HG03103 (cell line): ENCODE measurements at regions not wholly inside any gene's neighbourhood (a gene's known extent, or its start where the extent isn't known, plus 50 kb on each side); places are given as distances from the start of the nearest gene placed in this dataset.

Source experiments
- ATAC-seq: cut with Tn5 transposase; IDR thresholded peaks from one replicate; pipeline ENCODE4 v1.9.1; 2021; ENCODE audit warnings: low read depth; ENCODE audit not compliant: unreplicated experiment

DNA sequence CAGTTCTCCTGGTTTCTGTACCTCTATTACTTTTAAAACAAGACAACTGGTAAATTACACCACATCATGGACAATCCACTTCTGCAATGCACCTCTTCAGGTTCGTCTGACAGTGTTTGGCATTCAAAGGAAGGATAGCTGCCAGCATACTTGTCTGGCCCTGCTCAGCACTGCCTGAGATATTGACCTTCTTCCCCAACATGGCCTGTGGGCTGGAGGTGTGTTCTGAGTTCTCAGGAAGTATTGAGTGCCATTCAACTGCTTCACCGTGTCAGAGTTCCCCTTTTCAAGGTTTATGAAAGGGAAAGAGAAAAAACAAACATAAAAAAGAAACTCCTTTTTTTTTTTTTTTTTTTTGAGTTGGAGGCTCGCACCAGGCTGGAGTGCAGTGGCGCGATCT, 267.9 kb upstream of the SASH1 start:
- no peak for ATAC-seq

- no peak for ATAC-seq
Observed at GRCh38 chr6:148075352-148075751, 267.3 kb upstream of the SASH1 start.

DNA sequence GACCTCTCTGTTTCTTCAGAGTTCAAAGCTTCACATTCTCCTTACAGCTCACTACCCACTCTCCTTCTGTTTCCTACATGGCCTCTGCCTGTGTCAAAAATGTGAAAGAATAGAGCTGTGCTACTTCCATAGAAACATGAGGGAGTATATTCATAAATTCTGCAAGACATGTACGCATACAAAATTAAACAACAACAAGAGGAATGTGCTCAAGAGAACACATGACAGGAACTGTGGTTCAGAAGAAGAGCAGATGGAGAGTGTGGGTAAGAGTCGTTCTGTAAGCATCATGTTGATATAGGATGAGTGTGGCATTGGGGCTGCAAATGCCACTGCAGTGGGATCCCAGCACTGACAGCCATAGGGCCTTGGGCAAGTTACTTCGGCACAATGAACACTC, 266.6 kb upstream of the SASH1 start:
- ATAC-seq: no peak

- ATAC-seq: no peak
Observed at GRCh38 chr6:148080315-148080714, 262.3 kb upstream of the SASH1 start.

- ATAC-seq: no peak
Observed at GRCh38 chr6:148081076-148081475, 261.6 kb upstream of the SASH1 start.

GRCh38 chr6:148082044-148082443, 260.6 kb upstream of the SASH1 start:
- no peak for ATAC-seq

- no peak for ATAC-seq
Observed at GRCh38 chr6:148082696-148083095, 259.9 kb upstream of the SASH1 start.

GRCh38 chr6:148085631-148086331, 256.9 kb upstream of the SASH1 start:
- ATAC-seq: no peak

DNA sequence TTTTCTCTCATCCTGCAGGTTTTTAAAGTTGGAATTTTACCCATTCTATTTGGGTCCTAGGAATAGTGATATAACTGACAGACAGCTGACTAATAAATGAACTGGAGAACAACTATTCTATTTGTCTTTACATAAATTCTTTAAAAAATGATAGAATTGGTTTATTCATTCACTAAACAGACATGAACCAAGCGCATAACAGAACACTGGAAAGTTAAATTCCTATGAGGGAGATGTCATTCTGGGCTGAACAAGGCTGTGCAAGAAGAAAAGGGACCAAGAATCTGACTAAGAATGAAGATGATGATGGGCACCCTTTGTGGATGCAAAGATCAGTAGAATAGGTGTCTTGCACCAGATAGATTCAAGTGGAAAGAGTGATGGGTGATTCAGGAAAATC, 256.3 kb upstream of the SASH1 start:
- ATAC-seq: no peak

- no peak for ATAC-seq
Observed at GRCh38 chr6:148086843-148087242, 255.8 kb upstream of the SASH1 start.

DNA sequence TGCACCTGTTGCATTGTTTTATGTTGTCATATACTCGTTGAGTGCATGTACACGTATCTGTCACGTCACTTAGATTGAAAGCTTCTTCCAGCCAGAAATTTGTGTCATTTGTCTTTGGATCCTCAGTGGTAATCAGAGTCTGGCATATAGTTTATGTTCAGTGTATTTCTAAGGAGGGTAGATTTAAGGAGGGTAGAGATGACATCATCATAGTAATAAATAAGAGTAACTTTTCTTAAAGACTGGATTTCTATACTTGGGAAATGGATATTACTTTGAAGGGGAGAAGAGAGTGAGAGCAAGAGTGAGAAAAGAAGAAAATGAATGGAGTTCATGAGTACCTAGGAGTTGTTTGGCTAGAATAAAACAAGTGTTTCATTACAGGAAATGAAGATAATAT, 255.0 kb upstream of the SASH1 start:
- no peak for ATAC-seq

- ATAC-seq: no peak
Observed at GRCh38 chr6:148090326-148090725, 252.3 kb upstream of the SASH1 start.

DNA sequence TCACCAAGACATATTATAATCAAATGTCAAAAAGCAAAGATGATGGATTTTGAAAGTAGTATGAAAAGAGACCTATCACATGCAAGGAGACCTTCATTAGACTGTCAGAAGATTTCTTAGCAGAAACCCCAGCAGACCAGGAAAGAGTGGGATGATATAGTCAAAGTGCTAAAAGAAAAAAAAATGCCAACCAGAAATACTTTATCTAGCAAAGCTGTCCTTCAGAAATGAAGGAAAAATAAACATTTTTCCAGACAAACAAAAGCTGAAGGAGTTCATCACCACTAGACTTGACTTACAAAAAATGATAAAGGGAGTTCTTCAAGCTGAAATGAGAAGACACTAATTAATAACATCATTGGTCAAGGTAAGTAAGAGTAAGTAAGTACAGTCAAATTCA, 251.2 kb upstream of the SASH1 start:
- ATAC-seq: no peak

DNA sequence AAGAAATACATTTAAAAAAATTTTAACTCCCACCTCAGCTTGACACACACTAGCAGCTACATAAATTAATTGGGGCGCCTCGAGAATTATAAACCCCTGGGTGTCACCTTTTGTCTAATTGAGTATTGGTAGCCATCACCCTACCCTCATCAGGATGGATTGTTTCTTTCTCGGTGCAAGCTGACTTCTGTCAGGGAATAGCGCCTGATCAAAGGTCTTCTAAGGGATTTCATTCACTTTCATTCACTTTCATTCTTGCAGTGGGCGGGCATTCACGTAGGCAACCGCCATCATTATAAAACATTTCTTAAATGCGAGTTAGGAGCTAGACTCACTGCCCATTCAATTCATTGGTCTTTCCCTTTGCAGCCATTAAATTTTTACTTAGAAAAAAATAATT, 239.2 kb upstream of the SASH1 start:
- no peak for ATAC-seq

DNA sequence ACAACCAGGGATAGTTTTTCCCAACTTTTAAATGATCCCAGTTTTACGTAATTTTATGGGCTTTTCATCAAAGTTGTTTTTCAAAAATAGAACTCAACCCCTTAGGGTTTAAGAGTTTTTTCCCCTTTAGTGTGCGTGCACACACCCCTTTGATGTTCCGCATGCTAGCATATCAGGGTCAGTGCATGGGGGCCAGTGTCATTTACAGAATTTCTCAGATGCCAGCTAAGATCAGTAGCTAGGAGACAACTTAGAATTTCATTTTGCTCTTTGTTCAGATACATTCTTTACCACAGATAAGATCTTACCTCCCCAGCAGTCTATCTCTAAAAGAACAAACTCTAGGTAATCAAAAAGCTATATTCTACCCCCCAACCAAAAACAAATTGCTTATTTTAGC, 238.5 kb upstream of the SASH1 start:
- ATAC-seq: no peak

GRCh38 chr6:148105695-148106094, 236.9 kb upstream of the SASH1 start:
- ATAC-seq: no peak

DNA sequence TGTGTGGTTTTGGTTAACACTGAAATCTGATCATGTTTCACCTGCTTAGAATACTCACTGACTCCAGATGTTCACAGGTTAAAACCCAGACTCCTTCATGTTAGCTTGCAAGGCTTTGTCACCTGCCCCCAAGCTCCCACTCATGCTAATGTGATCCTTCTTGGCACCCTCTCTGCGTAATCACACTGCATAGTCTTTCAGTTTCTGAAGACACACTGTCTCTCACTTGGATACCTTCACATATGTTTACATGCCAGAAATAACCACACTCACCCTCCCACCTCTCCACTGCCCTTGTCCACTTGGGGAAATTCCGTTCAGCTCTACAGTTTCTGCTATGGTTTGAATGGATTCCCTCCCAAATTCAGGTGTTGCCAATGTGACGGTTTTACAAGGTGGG, 234.7 kb upstream of the SASH1 start:
- ATAC-seq: no peak

DNA sequence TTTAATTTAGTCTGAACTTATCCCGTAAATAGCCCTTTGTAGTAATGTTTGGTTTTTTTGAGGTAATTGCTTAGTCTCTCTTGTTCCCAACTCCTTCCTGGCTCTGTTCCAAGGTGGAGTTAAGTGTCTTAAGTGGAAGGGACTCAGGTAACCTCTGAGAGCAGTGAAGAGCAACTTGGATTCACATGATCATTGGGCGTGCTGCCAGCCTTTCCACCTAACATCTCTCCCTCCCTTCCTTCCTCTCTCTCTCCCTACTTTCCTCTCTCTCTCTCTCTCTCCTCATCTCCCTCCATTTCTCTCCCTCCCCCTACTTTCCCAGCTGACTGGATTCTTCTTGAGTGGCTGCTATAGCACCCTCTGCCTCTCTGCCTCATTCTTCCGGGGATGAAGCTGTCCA, 232.9 kb upstream of the SASH1 start:
- ATAC-seq: no peak

GRCh38 chr6:148110925-148111324, 231.7 kb upstream of the SASH1 start:
- no peak for ATAC-seq

GRCh38 chr6:148112851-148113319, 229.8 kb upstream of the SASH1 start:
- no peak for ATAC-seq

DNA sequence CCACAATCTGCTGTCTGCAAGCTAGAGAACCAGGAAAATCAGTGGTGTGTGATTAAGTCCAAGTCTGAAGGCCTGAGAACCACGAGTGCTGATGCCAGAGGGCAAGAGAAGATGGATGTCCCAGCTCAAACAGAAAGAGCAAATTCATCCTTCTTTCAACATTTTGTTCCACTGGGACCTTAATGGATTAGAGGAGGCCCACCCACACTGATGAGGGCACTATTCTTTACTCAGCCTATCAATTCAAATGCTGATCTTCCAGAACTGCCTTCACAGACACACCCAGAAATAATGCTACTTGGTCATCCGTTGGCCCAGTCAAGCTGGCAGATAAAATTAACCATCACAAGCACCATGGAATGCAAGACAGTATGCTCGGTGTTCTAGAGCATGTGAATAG, 226.6 kb upstream of the SASH1 start:
- no peak for ATAC-seq

DNA sequence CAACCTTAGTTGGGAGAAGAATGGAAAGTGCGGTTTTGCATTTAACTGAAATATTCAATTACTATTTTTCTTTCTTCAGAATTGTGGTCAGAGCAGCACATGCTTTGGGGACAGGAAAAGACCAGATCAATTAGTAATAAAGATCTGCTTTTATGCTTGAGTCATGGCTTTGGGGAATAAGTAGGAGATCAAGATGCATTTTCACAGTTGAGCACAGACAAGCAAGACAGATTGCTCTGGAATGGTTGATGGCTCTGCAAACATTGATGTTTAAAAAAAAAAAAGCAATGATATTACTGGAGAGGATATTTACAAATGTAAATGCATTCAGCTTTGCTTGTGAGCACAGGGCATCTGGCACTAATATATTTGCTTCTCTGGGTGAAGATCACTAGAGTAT, 224.4 kb upstream of the SASH1 start:
- no peak for ATAC-seq
